ENCODE measurements at regions not wholly inside any gene's neighbourhood (a gene's known extent, or its start where the extent isn't known, plus 50 kb on each side); places are given as distances from the start of the nearest gene placed in this dataset.
"Not testable (repeated sequence)": the region's sequence is repeated elsewhere in the genome, so short reads cannot be mapped to it uniquely, and the experiment has no call there.

DNA sequence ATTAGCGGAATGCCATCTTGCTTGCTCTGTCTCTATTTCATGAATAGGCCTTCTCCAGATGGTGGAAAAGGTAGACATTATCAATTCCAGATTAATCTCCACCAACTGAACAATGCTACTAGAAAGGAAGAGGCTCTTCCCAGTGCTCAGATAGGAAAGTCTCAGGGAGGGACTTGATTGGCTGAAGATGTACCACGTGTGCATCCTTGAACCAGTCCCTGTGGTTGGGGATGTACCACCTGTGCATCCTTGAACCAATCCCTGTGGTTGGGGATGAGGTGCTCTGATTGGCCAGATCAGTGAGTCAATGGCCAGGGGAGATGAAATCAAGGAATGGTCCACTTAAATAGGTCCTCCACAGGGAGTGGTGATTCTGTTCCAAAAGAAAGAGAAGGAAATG, 246.2 kb downstream of the NPIPA7 start:
- not testable (repeated sequence) for DNase-seq

DNA sequence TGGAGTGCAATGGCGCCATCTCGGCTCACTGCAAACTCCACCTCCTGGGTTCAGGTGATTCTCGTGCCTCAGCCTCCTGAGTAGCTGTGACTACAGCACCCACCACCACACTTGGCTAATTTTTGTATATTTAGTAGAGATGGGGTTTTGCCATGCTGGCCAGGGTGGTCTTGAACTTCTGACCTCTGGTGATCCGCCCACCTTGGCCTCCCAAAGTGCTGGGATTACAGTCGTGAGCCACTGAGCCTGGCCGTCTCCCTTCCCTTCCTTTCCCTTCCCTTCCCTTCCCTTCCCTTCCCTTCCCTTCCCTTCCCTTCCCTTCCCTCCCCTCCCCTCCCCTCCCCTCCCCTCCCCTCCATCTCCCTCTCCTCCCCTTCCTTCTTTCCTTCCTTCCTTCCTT, 248.9 kb downstream of the NPIPA7 start:
- not testable (repeated sequence) for DNase-seq

GRCh38 chr16:16638231-16638630, 259.3 kb downstream of the NPIPA7 start:
- not testable (repeated sequence) for DNase-seq

DNA sequence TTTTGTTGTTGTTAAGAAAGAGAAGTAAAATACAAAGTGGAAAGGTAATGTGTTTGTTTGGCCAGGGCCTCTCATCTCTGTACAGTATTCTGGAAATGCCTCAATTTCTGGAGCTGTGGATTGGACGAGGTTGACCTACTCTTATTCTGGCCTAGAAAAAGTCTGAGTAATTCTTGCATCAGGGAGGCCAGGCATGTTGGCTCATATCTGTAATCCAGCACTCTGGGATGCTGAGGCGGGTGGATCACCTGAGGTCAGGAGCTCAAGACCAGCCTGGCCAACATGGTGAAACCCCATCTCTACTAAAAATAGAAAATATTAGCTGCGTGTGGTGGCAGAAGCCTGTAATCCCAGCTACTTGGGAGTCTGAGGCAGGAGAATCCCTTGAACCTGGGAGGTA, 259.8 kb downstream of the NPIPA7 start:
- DNase-seq: not testable (repeated sequence)

DNA sequence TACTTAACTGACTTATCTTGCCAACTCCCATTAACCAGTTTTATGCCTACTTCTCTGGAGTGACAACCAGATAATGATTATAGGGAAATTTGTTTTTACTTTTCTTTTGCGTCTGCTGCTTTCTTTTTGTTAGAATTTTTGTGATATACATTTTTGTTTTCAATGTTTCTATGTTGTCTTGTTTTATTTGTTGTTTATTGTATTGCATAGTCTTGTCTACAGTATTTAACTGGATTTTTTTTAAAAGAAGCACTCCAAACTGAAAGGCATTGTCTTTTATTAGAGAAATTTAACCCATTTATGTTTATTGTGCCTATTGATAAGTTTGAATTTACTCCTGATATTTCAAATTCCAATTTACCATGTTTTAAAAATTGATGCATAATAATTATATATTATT, 264.9 kb downstream of the NPIPA7 start:
- DNase-seq: not testable (repeated sequence)

- DNase-seq: not testable (repeated sequence)
These were observed 269.1 kb downstream of the NPIPA7 start for GRCh38 chr16:16648002-16648401.

- not testable (repeated sequence) for DNase-seq
These were observed 293.4 kb downstream of the NPIPA7 start for GRCh38 chr16:16672180-16672812.

DNA sequence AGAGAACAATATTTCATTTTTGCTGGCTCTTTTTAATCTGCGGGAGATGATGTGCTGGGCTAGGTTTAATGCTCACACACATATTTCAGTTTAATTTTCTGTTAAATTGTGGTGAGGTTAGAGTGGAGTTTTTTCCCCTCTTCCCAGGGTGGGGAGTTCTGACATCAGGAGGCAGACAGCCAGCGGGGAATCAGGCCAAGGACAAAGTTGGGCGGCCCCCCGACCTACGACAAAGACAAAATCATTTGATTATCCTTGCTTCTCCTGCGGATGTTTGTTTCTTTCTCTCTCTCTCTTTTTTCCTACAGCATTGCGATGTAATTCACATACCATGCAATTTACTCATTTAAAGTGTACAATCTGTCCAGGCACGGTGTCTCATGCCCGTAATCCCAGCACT, 295.9 kb downstream of the NPIPA7 start:
- DNase-seq: not testable (repeated sequence)

DNA sequence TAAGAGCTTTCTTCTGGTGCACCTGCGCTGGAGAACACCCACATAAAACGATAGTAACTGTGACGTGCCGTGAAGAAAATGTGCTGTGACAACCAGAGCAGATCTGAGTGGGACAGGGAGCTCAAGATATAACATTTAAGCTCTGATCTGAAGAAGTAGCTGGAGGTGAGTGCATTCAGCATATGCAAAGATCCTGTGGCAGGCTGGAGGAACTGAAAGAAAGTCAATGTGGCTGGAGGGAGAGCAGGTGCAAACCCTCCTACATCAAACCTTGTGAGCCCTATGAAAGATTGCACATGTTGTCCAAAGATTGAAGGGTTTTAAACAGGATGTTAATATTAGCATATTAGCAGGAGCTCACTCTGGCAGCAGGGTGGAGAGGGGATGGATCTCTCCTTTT, 342.9 kb downstream of the NPIPA7 start:
- DNase-seq: not testable (repeated sequence)

DNA sequence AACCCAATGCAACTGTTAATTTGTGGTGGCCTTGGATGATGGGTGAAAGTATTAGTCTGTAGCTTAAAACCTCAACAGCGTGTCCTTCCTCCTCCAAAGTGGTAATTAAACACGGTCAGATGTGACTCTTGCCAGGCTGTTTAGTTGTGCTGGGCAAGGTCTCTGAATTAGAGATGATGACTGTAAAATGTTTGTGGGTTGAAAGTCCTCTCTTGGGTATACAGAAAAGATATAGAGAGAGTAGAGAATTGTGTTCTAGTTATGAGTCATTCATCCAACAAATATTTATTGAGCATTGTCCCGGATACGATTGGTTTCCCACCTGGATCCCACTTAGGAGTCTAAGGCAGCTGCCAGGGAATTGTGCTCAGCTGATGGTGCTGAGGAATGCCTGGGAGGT, 343.7 kb downstream of the NPIPA7 start:
- DNase-seq: not testable (repeated sequence)

DNA sequence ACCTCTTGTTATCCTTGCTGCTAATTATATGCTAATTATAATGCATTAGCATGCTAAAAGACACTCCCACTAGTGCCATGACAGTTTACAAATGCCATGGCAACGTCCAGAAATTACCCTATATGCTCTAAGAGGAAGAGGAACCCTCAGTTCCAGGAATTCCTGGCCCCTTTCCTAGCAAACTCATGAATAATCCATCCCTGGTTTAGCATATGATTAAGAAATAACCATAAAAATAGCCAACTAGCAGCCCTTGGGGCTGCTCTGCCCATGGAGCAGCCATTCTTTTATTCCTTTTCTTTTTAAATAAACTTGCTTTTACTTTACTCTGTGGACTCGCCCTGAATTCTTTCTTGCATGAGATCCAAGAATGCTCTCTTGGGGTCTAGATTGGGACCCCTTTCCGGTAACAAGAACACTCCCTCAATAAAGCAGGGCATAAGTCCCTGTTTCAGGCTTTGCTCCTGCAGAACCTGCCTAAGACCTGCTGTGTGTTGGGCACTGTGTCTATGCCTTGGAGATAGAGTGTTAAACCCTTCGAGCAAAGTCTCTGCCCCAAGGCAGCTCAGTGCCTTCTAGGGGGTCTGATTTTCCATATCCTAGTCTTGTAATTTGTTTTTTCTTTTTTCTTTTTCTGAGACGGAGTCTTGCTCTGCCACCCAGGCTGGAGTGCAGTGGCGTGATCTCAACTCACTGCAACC, 345.0 kb downstream of the NPIPA7 start:
- not testable (repeated sequence) for DNase-seq

DNA sequence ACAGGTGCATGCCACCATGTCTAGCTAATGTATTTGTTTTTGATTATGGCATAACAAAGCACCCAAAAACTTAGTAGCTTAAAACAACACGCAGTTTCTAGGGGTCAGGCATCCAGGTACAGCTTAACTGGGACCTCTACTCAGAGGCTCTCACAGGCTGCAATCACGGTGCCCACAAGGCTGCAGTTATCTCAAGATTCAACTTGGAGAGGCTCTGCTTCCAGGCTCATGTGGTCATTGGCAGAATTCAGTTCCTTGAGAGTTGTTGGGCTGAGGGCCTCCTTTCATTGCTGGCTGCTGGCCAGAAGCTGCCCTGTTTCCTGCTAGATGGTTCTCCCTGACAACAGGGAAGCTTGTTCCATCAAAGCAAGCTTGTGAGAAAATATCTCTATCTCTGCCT, 348.1 kb downstream of the NPIPA7 start:
- DNase-seq: not testable (repeated sequence)

DNA sequence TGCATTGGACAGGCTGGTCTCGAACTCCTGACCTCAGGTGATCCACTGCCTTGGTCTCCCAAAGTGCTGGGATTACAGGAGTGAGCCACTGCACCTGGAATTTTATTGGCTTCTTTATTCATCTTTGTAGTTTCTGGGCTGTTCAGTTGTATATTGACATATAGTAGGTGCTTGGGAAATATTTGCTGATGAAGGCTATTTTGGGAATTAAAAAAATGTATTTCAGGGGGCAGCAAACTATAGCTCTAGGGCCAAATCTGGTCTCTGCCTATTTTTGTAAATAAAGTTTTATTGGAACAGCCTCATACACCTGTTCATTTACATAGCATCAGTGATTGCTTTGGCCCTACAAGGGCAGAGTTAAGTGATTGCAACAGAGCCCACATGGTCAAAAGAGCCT, 363.6 kb downstream of the NPIPA7 start:
- DNase-seq: not testable (repeated sequence)

DNA sequence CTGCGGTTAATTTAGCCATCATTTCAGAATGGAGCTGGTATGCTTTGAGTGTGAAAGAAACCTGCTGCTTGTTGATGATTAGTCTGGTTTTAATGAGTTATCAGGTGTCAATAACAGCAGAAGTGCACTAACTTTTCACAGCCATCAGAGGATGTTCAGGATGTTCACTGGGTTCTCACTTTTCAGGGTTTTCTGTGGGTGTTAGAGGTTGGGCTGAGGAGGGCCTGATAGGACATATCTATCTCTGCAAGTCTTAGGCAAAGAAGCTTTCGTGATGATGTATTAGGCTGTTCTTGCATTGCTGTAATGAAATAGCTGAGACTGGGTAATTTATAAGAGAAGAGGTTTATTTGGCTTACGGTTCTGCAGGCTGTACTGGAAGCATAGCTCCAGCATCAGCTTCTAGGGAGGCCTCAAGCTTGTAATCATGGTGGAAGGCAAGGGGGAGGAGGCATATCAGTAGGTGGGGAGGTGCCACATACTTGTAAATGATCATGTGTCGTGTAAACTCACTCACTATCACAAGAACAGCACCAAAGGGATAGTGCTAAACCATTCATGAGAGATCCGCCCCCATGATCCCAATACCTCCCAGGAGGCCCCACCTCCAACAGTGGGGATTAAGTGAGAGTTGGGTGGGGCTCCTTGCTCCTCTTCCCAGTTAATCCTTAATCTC, 376.2 kb downstream of the NPIPA7 start:
- DNase-seq: not testable (repeated sequence)

GRCh38 chr16:16763449-16763848, 384.5 kb downstream of the NPIPA7 start:
- no peak for DNase-seq

DNA sequence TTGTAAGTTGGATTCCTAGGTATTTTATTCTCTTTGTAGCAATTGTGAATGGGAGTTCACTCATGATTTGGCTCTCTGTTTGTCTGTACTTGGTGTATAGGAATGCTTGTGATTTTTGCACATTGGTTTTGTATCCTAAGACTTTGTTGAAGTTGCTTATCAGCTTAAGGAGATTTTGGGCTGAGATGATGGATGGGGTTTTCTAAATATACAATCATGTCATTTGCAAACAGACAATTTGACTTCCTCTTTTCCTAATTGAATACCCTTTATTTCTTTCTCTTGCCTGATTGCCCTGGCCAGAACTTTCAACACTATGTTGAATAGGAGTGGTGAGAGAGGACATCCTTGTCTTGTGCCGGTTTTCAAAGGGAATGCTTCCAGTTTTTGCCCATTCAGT, 391.8 kb downstream of the NPIPA7 start:
- not testable (repeated sequence) for DNase-seq

- no peak for DNase-seq
These were observed 395.4 kb downstream of the NPIPA7 start for GRCh38 chr16:16774389-16774788.

DNA sequence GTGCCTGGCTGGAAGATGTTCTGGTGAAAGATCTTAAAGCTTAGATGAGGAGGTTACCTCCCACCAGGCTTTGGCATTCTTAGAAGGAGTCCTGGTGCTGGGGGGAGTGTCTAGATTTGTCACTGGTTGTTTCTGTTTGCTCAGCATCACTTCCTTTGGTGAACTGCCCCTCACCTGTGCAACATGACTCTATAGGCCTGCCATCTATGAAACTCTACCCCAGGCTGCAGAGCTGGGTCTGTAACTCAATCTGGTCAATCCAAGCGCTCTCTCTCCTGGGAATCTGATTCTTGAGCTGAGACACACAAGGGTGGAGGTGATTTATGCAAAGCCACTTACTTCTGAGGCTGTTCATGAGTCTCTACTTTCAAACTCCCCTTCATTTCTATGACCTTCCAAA, 399.4 kb downstream of the NPIPA7 start:
- DNase-seq: no peak

- no peak for DNase-seq
These were observed 401.6 kb downstream of the NPIPA7 start for GRCh38 chr16:16780588-16780987.

GRCh38 chr16:16782153-16782552, 403.2 kb downstream of the NPIPA7 start:
- no peak for DNase-seq

DNA sequence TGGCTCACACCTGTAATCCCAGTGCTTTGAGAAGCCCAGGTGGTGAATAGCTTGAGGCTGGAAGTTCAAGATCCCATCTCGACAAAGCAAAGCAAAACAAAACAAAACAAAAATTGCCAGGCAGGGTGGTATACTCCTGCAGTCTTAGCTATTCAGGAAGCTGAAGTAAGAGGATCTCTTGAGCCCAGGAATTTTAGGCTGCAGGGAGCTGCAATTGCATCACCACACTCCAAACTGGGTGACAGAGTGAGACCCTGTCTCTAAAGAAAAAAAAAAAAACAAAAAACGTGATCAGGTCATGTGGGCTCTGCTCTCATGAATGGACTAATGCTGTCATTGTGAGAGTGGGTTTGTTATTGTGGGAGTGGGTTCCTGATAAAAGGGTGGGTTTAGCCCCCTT, 409.1 kb downstream of the NPIPA7 start:
- no peak for DNase-seq

GRCh38 chr16:16790597-16790996, 411.7 kb downstream of the NPIPA7 start:
- DNase-seq: no peak

DNA sequence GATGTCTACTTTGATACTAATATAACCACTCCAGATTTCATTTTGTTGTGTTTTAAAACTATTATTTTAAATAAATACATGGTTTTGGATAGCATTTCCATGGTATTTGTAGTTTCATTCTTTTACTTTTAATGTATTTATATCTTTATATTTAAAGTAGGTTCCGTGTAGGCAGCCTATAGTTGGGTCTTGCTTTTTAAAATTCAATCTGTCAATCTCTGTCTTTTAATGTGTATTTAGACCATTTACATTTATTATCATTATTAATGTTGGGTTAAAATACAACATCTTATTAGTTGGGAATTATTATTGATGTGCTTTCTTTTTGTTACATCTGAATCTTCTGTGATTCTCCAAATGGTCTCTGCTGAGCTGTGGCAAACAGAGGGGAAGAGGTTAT, 412.1 kb downstream of the NPIPA7 start:
- DNase-seq: no peak

DNA sequence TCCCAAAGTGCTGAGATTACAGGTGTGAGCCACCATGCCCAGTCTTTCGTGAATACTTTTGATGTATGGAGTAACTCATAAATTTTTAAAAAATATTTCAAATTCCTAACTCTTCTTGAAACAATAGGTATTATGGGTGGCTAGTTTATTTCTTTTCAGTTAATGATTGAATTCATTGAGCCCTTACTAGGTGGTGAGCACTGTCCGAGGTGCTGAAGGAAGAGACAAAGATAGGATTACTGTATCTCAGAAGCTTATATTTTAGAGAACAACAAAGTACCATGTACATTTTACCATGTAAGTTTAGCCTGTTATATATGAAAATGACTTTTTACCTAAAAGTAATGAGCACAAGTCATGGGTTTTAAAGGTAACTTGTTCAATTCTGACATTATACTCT, 418.3 kb downstream of the NPIPA7 start:
- no peak for DNase-seq
